GM12864 (cell line): ENCODE measurements at regions not wholly inside any gene's neighbourhood (a gene's known extent, or its start where the extent isn't known, plus 50 kb on each side); places are given as distances from the start of the nearest gene placed in this dataset.
"Not testable (repeated sequence)": the region's sequence is repeated elsewhere in the genome, so short reads cannot be mapped to it uniquely, and the experiment has no call there.

ENCODE experiments used
- DNase-seq: peaks from one replicate; pipeline ENCODE4 v3.0.0-alpha.2; 2011; ENCODE audit warnings: low read depth
- H3K4me3 ChIP-seq: 2 replicates; pipeline ENCODE4 v1.5.1; 2011; ENCODE audit warnings: mild to moderate bottlenecking, low read depth, low read length, control low read depth
- TF ChIP-seq, protein P1 (sequence below): IDR thresholded peaks from 2 replicates; pipeline ENCODE4 v1.5.1; 2011; ENCODE audit warnings: low read depth, mild to moderate bottlenecking, moderate library complexity, low read length, control low read depth, inconsistent platforms; ENCODE audit errors: missing control alignments

DNA sequence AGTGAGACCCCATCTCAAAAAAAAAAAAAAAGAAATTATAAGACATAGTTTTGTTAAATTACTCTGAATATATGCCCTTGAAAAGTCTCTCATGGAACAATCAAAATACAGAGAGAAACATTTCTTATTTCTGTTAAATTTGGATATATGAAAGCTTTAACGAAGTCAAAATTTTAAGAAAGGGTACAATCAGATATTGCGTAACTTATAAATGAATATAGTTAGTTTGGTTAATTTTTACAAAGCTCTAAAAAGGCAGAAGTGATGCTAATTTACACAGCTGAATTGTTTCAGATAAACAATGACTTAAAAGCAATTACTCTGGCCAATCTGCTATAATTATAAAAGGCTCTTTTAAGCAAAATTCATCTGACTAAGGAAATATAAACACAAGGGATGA, 611.6 kb upstream of the CCDC179 start:
- H3K4me3 ChIP-seq: no peak overlapping the region
- DNase-seq: no peak
- TF ChIP-seq, protein P1, sequence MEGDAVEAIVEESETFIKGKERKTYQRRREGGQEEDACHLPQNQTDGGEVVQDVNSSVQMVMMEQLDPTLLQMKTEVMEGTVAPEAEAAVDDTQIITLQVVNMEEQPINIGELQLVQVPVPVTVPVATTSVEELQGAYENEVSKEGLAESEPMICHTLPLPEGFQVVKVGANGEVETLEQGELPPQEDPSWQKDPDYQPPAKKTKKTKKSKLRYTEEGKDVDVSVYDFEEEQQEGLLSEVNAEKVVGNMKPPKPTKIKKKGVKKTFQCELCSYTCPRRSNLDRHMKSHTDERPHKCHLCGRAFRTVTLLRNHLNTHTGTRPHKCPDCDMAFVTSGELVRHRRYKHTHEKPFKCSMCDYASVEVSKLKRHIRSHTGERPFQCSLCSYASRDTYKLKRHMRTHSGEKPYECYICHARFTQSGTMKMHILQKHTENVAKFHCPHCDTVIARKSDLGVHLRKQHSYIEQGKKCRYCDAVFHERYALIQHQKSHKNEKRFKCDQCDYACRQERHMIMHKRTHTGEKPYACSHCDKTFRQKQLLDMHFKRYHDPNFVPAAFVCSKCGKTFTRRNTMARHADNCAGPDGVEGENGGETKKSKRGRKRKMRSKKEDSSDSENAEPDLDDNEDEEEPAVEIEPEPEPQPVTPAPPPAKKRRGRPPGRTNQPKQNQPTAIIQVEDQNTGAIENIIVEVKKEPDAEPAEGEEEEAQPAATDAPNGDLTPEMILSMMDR: no peak

DNA sequence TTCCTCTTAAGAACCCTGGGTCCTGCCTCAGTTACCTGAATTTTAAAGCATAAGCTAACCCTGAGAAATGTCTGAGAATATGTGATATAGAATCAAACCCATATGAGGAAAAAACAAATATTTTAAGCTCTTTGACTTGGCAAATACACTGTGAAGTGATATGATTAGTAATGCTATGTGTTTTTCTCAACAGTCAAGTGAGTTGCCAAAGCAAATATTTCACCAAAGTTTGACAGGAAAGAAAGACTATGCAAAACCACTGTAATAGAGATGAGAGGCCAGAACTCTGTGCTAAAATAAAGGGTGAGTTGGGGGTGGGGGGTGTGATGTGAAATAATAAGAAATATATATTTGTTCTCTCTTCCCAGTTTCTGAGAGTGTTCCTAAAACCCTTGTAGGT, 613.5 kb upstream of the CCDC179 start:
- DNase-seq: no peak
- TF ChIP-seq, protein P1: no peak
- H3K4me3 ChIP-seq: no peak overlapping the region

DNA sequence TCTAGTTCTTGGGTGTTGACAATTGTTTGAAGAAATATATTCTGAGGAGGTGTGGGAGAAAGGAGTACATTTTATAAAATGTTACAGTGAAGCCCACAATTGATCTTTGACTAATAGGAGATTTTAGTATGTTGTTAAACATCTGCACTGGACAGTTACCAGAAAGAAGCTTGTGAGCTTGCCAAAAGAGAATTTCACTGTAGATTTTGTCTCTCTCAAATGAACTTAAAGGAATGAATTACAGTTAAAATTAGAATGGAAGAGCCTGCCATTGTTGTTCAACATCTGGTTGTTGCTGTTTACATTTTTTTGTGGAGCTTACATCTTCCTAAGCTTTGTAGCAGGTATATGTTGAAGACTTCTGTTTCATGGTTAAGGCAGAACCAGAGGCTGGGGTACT, 620.5 kb upstream of the CCDC179 start:
- H3K4me3 ChIP-seq: no peak overlapping the region
- TF ChIP-seq, protein P1: no peak
- DNase-seq: no peak

DNA sequence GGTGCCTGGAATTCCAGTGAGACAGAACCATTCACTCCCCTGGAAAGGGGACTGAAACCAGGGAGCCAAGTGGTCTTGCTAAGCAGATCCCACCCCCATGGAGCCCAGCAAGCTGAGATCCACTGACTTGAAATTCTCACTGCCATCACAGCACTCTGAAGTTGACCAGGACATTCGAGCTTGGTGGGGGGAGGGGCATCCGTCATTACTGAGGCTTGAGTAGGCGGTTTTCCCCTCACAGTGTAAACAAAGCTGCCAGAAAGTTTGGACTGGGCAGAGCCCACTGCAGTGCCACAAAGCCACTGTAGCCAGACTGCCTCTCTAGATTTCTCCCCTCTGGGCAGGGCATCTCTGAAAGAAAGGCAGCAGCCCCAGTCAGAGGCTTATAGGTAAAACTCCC, 623.9 kb upstream of the CCDC179 start:
- DNase-seq, H3K4me3 ChIP-seq: not testable (repeated sequence)

DNA sequence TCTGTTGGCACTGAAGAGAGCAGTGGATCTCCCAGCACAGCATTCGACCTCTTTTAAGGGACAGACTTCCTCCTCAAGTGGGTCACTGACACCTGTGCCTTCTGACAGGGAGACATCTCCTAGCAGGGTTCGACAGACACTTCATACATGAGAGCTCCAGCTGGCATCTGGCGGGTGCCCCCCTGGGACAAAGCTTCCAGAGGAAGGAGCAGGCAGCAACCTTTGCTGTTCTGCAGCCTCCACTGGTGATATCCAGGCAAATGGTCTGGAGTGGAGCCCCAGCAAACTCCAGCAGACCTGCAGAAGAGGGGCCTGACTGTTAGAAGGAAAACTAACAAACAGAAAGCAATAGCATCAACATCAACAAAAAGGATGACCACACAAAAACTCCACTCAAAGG, 624.3 kb upstream of the CCDC179 start:
- H3K4me3 ChIP-seq, DNase-seq: not testable (repeated sequence)

DNA sequence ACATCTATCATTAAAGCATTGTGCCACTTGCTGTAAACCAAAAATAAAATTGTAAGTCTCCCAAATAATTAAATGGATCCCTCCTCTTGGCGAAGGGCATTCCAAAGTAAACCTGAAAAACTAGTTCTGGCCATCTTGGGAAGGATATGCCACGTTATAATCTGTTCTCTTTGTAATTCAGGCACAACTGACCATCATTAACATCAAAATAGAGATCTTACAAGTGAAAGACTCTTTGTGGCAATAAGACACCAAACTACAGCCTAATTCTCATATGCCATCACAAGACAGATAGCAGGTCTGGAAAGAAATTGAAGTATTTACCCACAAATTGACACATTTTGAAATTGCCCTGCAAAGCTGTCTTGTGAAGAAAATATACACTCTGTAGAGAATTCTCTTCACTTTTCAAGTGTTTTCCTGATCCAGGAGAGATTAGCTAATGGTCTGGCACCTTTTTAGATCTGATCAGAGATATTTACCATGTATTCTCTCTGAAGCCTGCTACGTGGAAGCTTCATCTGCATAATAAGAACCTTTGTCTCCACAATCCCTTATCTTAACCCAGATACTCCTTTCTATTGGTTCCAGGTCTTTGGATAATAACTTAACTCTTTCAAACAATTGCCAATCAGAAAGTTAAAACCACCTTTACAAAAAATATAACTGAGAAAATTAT, 630.4 kb upstream of the CCDC179 start:
- DNase-seq: no peak
- TF ChIP-seq, protein P1: no peak
- H3K4me3 ChIP-seq: no peak overlapping the region

DNA sequence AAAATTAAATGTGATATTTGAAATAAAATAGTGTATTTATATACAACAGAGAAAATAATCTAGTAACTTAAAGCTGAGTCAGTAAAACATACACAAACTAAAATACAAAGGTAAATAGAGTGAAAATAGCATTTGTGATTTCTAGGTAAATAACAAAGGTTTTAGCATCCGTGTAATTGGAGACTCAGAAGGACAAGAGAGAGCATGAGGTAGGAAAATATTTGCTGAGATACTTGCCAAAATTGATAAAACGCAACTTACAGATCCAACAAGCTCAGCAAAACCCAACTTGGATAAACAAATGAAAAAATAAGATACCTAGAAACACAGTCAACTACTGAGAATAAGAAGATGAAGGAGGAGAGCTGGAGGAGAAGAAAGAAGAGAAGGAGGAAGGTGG, 634.7 kb upstream of the CCDC179 start:
- no peak for DNase-seq
- H3K4me3 ChIP-seq: no peak overlapping the region
- TF ChIP-seq, protein P1: no peak

DNA sequence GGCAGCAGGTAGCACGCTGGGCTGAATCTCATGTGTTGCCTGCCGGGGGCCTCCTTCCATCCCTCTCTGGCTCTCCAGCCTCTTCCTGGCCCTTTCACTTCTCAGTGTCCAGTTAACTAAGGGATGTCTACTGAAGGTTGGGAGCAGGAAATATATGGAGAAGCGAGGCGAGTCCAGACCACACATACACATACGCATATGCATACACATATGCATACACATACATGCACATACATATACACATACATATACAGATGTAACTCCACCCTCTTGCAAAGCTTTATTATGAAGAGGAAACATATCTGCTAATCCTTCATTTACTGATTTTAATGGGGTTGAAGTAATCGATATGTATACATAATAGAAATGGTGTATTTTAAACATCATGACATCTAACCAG, 636.1 kb upstream of the CCDC179 start:
- H3K4me3 ChIP-seq: no peak overlapping the region
- TF ChIP-seq, protein P1: no peak
- no peak for DNase-seq
